T-helper 17 cell (primary cell): ENCODE measurements at regions not wholly inside any gene's neighbourhood (a gene's known extent, or its start where the extent isn't known, plus 50 kb on each side); places are given as distances from the start of the nearest gene placed in this dataset.

Experiments
- ATAC-seq: fragments of 150-1000 bp; cut with Tn5 transposase; 2 replicates; pipeline ENCODE4 v1.10.0; 2021; ENCODE audit warnings: mild to moderate bottlenecking, moderate library complexity
- DNase-seq, 3 donors: peaks; one replicate each; pipeline versions ENCODE4 v3.0.0 to v3.0.0-alpha.2; 2020 to 2021
- H3K9me3 ChIP-seq: one replicate; pipeline ENCODE4 v1.7.0; 2013; ENCODE audit warnings: low read length, mild to moderate bottlenecking; ENCODE audit not compliant: control insufficient read depth, poor library complexity, severe bottlenecking
- H3K27ac Mint-ChIP-seq: one replicate; pipeline ENCODE4 v1.8.0; 2022; ENCODE audit warnings: mild to moderate bottlenecking, moderate library complexity, mixed read lengths
- H3K27me3 Mint-ChIP-seq: one replicate; pipeline ENCODE4 v1.8.0; 2022; ENCODE audit warnings: mixed read lengths
- H3K36me3 Mint-ChIP-seq: one replicate; pipeline ENCODE4 v1.8.0; 2022; ENCODE audit warnings: low read depth, mixed read lengths
- H3K4me1 Mint-ChIP-seq: one replicate; pipeline ENCODE4 v1.8.0; 2022; ENCODE audit warnings: mild to moderate bottlenecking, mixed read lengths
- H3K4me3 Mint-ChIP-seq: one replicate; pipeline ENCODE4 v1.8.0; 2022; ENCODE audit warnings: mild to moderate bottlenecking, moderate library complexity, mixed read lengths

DNA sequence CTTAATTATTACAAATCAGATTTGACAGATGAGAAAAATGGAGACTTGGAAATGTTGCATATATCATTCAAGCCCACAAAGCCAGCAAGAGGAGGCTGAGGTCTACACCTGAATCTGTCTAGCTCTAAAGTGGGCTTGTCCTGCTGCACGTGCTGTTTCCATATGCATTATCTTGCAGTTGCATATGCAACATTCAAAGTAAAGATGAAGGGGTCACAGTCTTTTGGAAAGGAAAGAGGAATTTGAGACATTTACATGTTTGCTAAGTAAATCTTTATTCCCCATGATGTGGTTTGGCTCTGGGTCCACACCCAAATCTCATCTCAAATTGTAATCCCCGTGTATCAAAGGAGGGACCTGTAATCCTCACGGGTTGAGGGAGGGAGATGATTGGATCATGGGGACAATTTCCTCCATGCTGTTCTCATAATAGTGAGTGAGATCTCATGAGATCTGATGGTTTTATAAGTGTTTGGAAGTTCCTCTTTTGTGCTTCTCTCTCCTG lies 98.3 kb downstream of the BACH1 start:
- H3K4me3 Mint-ChIP-seq, result no peak overlapping the region
- no peak for DNase-seq
- no peak overlapping the region for H3K27ac Mint-ChIP-seq
- H3K9me3 ChIP-seq, result no peaks in the 10 kb centered on the region
- peaks cover 8% of the 10 kb centered on the region for H3K36me3 Mint-ChIP-seq
- H3K4me1 Mint-ChIP-seq, result no peaks in the 10 kb centered on the region
- no peak for ATAC-seq
- no peaks in the 10 kb centered on the region for H3K27me3 Mint-ChIP-seq

- Mint-ChIP-seq H3K36me3 (peaks cover 6% of the 10 kb centered on the region), H3K27ac (no peak overlapping the region), H3K4me1 (no peaks in the 10 kb centered on the region), H3K4me3 (no peak overlapping the region), H3K27me3 (no peaks in the 10 kb centered on the region)
- DNase-seq (no peak), ATAC-seq (no peak)
- H3K9me3 ChIP-seq, result no peaks in the 10 kb centered on the region
Observed at GRCh38 chr21:29403301-29403700, 104.6 kb downstream of the BACH1 start.

GRCh38 chr21:29403922-29404538 lies 105.3 kb downstream of the BACH1 start:
- H3K36me3 Mint-ChIP-seq, result peaks cover 6% of the 10 kb centered on the region
- DNase-seq (no peak), ATAC-seq (no peak)
- no peaks in the 10 kb centered on the region for H3K4me1 Mint-ChIP-seq
- no peak overlapping the region for H3K27ac Mint-ChIP-seq
- no peak overlapping the region for H3K4me3 Mint-ChIP-seq
- no peaks in the 10 kb centered on the region for H3K9me3 ChIP-seq
- no peaks in the 10 kb centered on the region for H3K27me3 Mint-ChIP-seq

- DNase-seq (no peak), ATAC-seq (no peak)
- Mint-ChIP-seq H3K36me3 (peaks cover 1% of the 10 kb centered on the region), H3K4me1 (no peaks in the 10 kb centered on the region), H3K27ac (no peak overlapping the region), H3K4me3 (no peak overlapping the region), H3K27me3 (no peaks in the 10 kb centered on the region)
- H3K9me3 ChIP-seq, result no peaks in the 10 kb centered on the region
Observed at GRCh38 chr21:29405503-29406122, 106.9 kb downstream of the BACH1 start.

GRCh38 chr21:29406385-29406784 lies 107.7 kb downstream of the BACH1 start:
- ATAC-seq, result no peak

GRCh38 chr21:29407571-29407970 lies 108.8 kb downstream of the BACH1 start:
- Mint-ChIP-seq H3K36me3 (peaks cover 2% of the 10 kb centered on the region), H3K4me3 (no peak overlapping the region), H3K4me1 (no peaks in the 10 kb centered on the region), H3K27me3 (no peaks in the 10 kb centered on the region), H3K27ac (no peak overlapping the region)
- ATAC-seq, result no peak
- no peaks in the 10 kb centered on the region for H3K9me3 ChIP-seq
- DNase-seq, result no peak

More at GRCh38 chr21:29406385-29406784, 107.7 kb downstream of the BACH1 start:
- no peak for DNase-seq
- no peak overlapping the region for H3K27ac Mint-ChIP-seq
- no peaks in the 10 kb centered on the region for H3K27me3 Mint-ChIP-seq
- no peaks in the 10 kb centered on the region for H3K9me3 ChIP-seq
- no peaks in the 10 kb centered on the region for H3K4me1 Mint-ChIP-seq
- H3K36me3 Mint-ChIP-seq, result peaks cover 2% of the 10 kb centered on the region
- H3K4me3 Mint-ChIP-seq, result no peak overlapping the region

- H3K36me3 Mint-ChIP-seq, result peaks cover 2% of the 10 kb centered on the region
- no peak for ATAC-seq
- H3K27ac Mint-ChIP-seq, result no peak overlapping the region
- no peak for DNase-seq
- no peaks in the 10 kb centered on the region for H3K9me3 ChIP-seq
- H3K4me3 Mint-ChIP-seq, result no peak overlapping the region
- H3K4me1 Mint-ChIP-seq, result no peaks in the 10 kb centered on the region
- no peaks in the 10 kb centered on the region for H3K27me3 Mint-ChIP-seq
Observed at GRCh38 chr21:29413683-29414082, 115.0 kb downstream of the BACH1 start.

GRCh38 chr21:29416268-29416667 lies 117.5 kb downstream of the BACH1 start:
- DNase-seq, result no peak
- no peak for ATAC-seq
- H3K9me3 ChIP-seq, result no peaks in the 10 kb centered on the region
- Mint-ChIP-seq H3K27ac (no peak overlapping the region), H3K4me1 (peaks cover 2% of the 10 kb centered on the region), H3K4me3 (no peak overlapping the region), H3K36me3 (no peaks in the 10 kb centered on the region), H3K27me3 (no peaks in the 10 kb centered on the region)

DNA sequence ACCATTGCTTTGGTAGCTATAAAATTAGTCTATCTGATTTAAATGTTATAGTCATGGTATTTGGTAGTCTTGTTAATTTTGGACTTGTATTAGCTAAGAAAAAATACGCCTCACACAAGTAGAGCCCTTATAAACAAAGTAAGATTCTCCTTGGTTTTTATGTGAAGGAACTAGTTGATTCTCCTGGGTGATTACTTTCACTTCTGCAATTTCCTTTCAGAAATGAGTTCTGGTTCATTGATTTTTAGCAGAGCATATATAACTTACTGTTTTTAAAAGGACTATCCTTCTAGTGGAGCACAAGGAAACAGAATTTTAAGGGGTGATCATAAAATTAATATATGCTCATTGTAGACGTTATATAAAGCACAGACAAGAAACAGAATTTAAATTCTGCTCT lies 120.1 kb downstream of the BACH1 start:
- no peak for DNase-seq
- no peak overlapping the region for H3K27ac Mint-ChIP-seq
- H3K27me3 Mint-ChIP-seq, result no peaks in the 10 kb centered on the region
- no peak overlapping the region for H3K4me3 Mint-ChIP-seq
- H3K9me3 ChIP-seq, result no peaks in the 10 kb centered on the region
- ATAC-seq, result no peak
- H3K4me1 Mint-ChIP-seq, result peaks cover 2% of the 10 kb centered on the region
- no peaks in the 10 kb centered on the region for H3K36me3 Mint-ChIP-seq

DNA sequence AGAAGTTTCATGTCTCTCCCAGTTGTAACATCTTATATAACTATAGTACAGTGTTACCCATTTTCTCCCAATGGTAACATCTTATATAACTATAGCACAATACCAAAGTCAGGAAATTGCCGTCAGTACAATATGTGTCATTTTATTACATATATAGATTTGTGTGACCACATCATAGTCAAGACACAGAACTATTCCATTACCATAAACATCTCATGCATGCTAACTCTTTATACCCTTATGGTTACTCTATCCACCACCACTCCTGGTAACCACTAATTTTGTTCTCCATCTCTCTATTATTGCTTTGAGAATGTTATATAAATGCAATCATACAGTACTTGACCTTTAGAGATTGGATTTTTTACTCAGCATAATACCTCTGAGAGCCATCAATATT lies 120.7 kb downstream of the BACH1 start:
- Mint-ChIP-seq H3K36me3 (no peaks in the 10 kb centered on the region), H3K27ac (no peak overlapping the region), H3K4me1 (peaks cover 2% of the 10 kb centered on the region), H3K4me3 (no peak overlapping the region), H3K27me3 (no peaks in the 10 kb centered on the region)
- no peak for ATAC-seq
- no peak for DNase-seq
- no peaks in the 10 kb centered on the region for H3K9me3 ChIP-seq

DNA sequence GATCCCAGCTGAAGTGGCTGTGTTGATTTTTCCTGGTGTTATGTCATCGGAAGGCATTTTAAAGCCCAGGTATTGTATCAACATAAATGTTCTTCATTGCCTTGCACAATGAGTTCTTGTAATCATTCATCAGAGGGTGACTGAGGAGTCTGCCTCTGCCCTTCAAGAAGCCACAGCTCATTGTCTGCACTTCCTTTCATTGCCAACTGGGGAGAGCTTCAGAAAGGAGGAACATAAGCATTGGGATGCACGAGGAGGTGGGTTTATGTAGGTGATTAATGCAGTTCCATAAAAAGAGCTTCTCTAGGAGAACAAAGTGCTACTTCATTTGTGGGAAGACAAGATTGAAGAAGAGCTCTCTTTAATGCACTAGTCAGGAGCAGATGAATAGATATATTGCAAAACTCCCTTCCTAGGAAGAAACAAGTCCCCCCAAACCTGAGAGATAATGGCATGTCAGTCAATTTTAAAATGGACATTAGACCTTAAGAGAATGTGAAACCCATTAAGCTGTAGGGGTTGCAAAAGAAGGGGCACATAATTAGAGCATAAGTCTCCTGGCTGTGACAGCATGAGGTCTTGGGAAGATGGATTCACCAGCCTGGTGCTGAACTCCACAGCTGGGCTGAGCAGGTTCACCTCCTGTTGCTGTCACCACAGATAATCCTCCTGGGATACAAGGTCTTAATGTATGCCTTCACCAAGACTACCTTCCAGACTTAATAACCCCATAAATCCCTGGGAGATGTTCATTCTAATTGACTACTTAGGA lies 124.6 kb downstream of the BACH1 start:
- DNase-seq (no peak), ATAC-seq (no peak)
- H3K4me3 Mint-ChIP-seq, result no peak overlapping the region
- H3K4me1 Mint-ChIP-seq, result peaks cover 5% of the 10 kb centered on the region
- H3K27ac Mint-ChIP-seq, result no peak overlapping the region
- no peaks in the 10 kb centered on the region for H3K9me3 ChIP-seq
- H3K36me3 Mint-ChIP-seq, result no peaks in the 10 kb centered on the region
- H3K27me3 Mint-ChIP-seq, result no peaks in the 10 kb centered on the region

GRCh38 chr21:29424728-29425127 lies 126.0 kb downstream of the BACH1 start:
- no peaks in the 10 kb centered on the region for H3K36me3 Mint-ChIP-seq
- peaks cover 2% of the 10 kb centered on the region for H3K4me1 Mint-ChIP-seq
- no peaks in the 10 kb centered on the region for H3K27me3 Mint-ChIP-seq
- no peak overlapping the region for H3K27ac Mint-ChIP-seq
- H3K4me3 Mint-ChIP-seq, result no peak overlapping the region
- H3K9me3 ChIP-seq, result no peaks in the 10 kb centered on the region
- DNase-seq, result no peak
- ATAC-seq, result no peak

GRCh38 chr21:29429218-29429617 lies 130.5 kb downstream of the BACH1 start:
- no peaks in the 10 kb centered on the region for H3K27me3 Mint-ChIP-seq
- no peaks in the 10 kb centered on the region for H3K9me3 ChIP-seq
- H3K4me1 Mint-ChIP-seq, result peaks cover 2% of the 10 kb centered on the region
- H3K27ac Mint-ChIP-seq, result no peak overlapping the region
- DNase-seq (no peak), ATAC-seq (no peak)
- no peaks in the 10 kb centered on the region for H3K36me3 Mint-ChIP-seq
- no peak overlapping the region for H3K4me3 Mint-ChIP-seq
